ENCODE measurements at regions not wholly inside any gene's neighbourhood (a gene's known extent, or its start where the extent isn't known, plus 50 kb on each side); places are given as distances from the start of the nearest gene placed in this dataset.
A peak's percentile ranks its signal among the peaks of the same experiment; 100 is the strongest.
"Not testable (repeated sequence)": the region's sequence is repeated elsewhere in the genome, so short reads cannot be mapped to it uniquely, and the experiment has no call there.

- no peaks in the 10 kb centered on the region for H3K36me3 ChIP-seq (ENCODE audit: low read depth, missing control alignments)
- no peaks in the 10 kb centered on the region for H3K9me3 ChIP-seq
- no peaks in the 10 kb centered on the region for H3K27me3 ChIP-seq
- no peak overlapping the region for H3K4me3 ChIP-seq
- DNase-seq = no peak
- TF ChIP-seq POLR2A (IDR thresholded peaks at IDR 0.05) (no peak), CTCF (IDR thresholded peaks at IDR 0.05) (peak in 1 of 3 experiments; percentile 24)
- intact Hi-C loops (cut with DNase I; ENCODE audit: low total_unique reads) = no loop called here
- no peak overlapping the region for H3K27ac ChIP-seq
- 83 to 85% methylated on average over 5 of the region's 5 CpGs for WGBS, 2 donors
- H3K4me1 ChIP-seq = no peaks in the 10 kb centered on the region
Observed at GRCh38 chr6:159633196-159633595, 59.8 kb downstream of the SOD2 start.

GRCh38 chr6:159631886-159632285, 61.2 kb downstream of the SOD2 start:
- no peaks in the 10 kb centered on the region for H3K36me3 ChIP-seq (ENCODE audit: low read depth, missing control alignments)
- DNase-seq = no peak
- intact Hi-C loops (cut with DNase I; ENCODE audit: low total_unique reads) = no loop called here
- H3K4me1 ChIP-seq = no peaks in the 10 kb centered on the region
- WGBS, 2 donors = 94 to 95% methylated on average over 5 of the region's 5 CpGs
- no peaks in the 10 kb centered on the region for H3K9me3 ChIP-seq
- TF ChIP-seq CTCF (IDR thresholded peaks at IDR 0.05) = no peak
- TF ChIP-seq POLR2A (IDR thresholded peaks at IDR 0.05) = no peak
- no peaks in the 10 kb centered on the region for H3K27me3 ChIP-seq
- no peak overlapping the region for H3K4me3 ChIP-seq
- H3K27ac ChIP-seq = no peak overlapping the region

- WGBS, 2 donors = 82 to 87% methylated on average over 2 of the region's 2 CpGs
- no peaks in the 10 kb centered on the region for H3K27me3 ChIP-seq
- no peak for DNase-seq
- intact Hi-C loops (cut with DNase I; ENCODE audit: low total_unique reads) = no loop called here
- H3K27ac ChIP-seq = no peak overlapping the region
- no peaks in the 10 kb centered on the region for H3K9me3 ChIP-seq
- no peak for TF ChIP-seq POLR2A (IDR thresholded peaks at IDR 0.05)
- no peak for TF ChIP-seq CTCF (IDR thresholded peaks at IDR 0.05)
- no peaks in the 10 kb centered on the region for H3K4me1 ChIP-seq
- H3K4me3 ChIP-seq = no peak overlapping the region
- no peaks in the 10 kb centered on the region for H3K36me3 ChIP-seq (ENCODE audit: low read depth, missing control alignments)
Observed at GRCh38 chr6:159627939-159628338, 65.1 kb downstream of the SOD2 start.

GRCh38 chr6:159626506-159626905, 66.5 kb downstream of the SOD2 start:
- 92 to 95% methylated on average over 5 of the region's 5 CpGs for WGBS, 2 donors
- H3K4me3 ChIP-seq; H3K36me3 ChIP-seq (ENCODE audit: low read depth, missing control alignments); H3K9me3 ChIP-seq; H3K4me1 ChIP-seq; intact Hi-C loops (cut with DNase I; ENCODE audit: low total_unique reads); H3K27ac ChIP-seq; DNase-seq; H3K27me3 ChIP-seq: not testable (repeated sequence)

GRCh38 chr6:159623156-159623555, 69.9 kb downstream of the SOD2 start:
- Histone ChIP-seq H3K27ac (no peak overlapping the region), H3K9me3 (no peaks in the 10 kb centered on the region), H3K27me3 (no peaks in the 10 kb centered on the region), H3K36me3 (ENCODE audit: low read depth, missing control alignments) (no peaks in the 10 kb centered on the region), H3K4me1 (no peaks in the 10 kb centered on the region), H3K4me3 (no peak overlapping the region)
- no peak for DNase-seq
- no peak for TF ChIP-seq POLR2A (IDR thresholded peaks at IDR 0.05)
- TF ChIP-seq CTCF (IDR thresholded peaks at IDR 0.05) = no peak
- intact Hi-C loops (cut with DNase I; ENCODE audit: low total_unique reads) = no loop called here
- WGBS, 2 donors = 93 to 98% methylated on average over 5 of the region's 5 CpGs
